ENCODE measurements at regions not wholly inside any gene's neighbourhood (a gene's known extent, or its start where the extent isn't known, plus 50 kb on each side); places are given as distances from the start of the nearest gene placed in this dataset.
A peak's percentile ranks its signal among the peaks of the same experiment; 100 is the strongest.
"Not testable (repeated sequence)": the region's sequence is repeated elsewhere in the genome, so short reads cannot be mapped to it uniquely, and the experiment has no call there.

DNA sequence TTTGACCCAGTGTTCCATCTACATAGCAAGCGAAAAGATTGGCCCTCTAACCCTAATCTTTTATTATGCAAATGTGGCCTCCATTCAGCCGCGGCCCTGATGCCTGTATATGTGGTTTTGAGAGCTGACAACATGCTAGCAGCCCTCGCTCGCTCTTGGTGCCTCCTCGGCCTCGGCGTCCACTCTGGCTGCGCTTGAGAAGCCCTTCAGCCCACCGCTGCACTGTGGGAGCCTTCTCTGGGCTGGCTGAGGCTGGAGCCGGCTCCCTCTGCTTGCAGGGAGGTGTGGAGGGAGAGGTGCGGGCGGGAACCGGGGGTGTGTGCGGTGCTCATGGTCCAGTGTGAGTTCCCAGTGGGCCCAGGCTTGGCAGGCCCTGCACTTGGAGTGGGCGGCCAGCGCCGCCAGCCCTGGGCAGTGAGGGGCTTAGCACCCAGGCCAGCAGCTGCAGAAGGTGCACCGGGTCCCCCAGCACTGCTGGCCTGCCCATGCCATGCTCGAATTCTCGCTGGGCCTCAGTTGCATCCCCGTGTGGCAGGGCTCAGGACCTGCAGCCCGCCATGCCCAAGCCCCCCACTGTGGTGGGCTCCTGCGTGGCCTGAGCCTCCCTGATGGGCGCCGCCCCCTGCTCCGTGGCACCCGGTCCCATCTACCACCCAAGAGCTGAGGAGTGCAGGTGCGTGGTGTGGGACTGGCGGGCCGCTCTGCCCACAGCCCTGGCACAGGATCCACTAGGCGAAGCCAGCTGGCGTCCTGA, 757.5 kb upstream of the CTNND2 start:
- intact Hi-C loops (cut with DNase I): no loop called here

DNA sequence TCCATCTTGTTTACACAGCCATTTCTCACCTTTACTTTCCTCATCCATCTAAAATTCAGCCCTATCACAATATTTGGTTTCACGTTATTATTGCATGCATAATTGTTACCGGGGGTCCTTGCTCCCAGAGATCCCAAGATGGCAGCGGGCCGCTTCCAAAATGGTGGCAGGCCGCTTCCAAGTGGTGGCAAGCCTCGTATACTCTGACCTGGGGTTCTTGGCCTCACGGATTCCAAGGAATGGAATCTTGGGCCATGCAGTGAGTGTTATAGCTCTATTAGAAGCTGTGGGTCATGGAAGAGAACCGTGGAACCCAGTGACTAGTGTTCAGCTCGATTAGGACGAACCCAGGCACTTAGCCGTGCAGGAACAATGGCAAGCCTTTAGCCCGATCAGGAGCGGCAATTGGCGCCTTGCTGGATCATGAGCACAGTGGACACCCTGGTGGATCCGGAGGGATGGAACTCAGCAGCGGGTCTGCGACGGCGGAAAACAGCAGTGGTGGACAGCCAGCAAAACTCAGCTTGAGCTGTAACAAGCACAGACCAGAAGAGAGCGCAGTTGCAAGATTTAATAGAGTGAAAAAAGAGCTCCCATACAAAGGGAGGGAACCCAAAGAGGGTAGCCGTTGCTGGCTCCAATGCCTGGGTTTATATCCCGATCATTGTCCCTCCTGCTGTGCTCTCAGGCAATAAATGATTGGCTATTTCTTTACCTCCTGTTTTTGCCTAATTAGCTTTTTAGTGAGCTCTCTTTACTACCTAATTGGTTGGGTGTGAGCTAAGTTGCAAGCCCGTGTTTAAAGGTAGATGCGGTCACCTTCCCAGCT, 756.2 kb upstream of the CTNND2 start:
- H3K27ac ChIP-seq: not testable (repeated sequence)
- WGBS, 2 donors: 88 to 91% methylated on average over 23 to 24 of the region's 24 CpGs

More for the DNA sequence above, 757.5 kb upstream of the CTNND2 start:
- Histone ChIP-seq H3K36me3 (no peaks in the 10 kb centered on the region), H3K9me3 (peaks cover 0 to 2% (median 0%) of the 10 kb centered on the region in 4 donors), H3K4me1 (no peaks in the 10 kb centered on the region), H3K4me3 (no peak overlapping the region), H3K27ac (no peak overlapping the region), H3K27me3 (no peaks in the 10 kb centered on the region)
- no peak for TF ChIP-seq POLR2A (IDR thresholded peaks at IDR 0.05)
- TF ChIP-seq, protein P1, sequence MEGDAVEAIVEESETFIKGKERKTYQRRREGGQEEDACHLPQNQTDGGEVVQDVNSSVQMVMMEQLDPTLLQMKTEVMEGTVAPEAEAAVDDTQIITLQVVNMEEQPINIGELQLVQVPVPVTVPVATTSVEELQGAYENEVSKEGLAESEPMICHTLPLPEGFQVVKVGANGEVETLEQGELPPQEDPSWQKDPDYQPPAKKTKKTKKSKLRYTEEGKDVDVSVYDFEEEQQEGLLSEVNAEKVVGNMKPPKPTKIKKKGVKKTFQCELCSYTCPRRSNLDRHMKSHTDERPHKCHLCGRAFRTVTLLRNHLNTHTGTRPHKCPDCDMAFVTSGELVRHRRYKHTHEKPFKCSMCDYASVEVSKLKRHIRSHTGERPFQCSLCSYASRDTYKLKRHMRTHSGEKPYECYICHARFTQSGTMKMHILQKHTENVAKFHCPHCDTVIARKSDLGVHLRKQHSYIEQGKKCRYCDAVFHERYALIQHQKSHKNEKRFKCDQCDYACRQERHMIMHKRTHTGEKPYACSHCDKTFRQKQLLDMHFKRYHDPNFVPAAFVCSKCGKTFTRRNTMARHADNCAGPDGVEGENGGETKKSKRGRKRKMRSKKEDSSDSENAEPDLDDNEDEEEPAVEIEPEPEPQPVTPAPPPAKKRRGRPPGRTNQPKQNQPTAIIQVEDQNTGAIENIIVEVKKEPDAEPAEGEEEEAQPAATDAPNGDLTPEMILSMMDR (IDR thresholded peaks at IDR 0.05): no peak
- TF ChIP-seq EP300 (IDR thresholded peaks at IDR 0.05): no peak
- no peak for TF ChIP-seq POLR2AphosphoS5 (IDR thresholded peaks at IDR 0.05)
- WGBS, 2 donors: 93 to 94% methylated on average over 33 of the region's 33 CpGs
- peak; percentile 55 for DNase-seq

DNA sequence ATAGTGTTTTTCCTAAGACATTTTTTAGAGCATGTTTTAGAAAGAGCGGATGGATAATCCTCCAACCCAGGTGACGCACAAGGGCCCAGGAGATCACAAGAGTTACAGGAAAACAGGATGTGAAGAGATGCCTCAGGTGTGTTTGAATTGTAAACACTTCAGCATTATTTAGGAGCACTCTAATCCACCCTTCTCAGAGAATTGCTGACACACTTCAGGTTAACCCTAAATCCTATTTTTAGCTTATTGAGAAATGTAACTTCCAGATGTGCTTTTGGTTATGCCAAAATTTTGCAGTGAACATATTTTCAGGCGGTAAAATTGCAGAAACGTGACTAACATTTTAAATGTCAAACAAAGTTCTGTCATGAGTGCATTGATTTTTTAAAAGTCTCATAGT, 755.4 kb upstream of the CTNND2 start:
- 87 to 90% methylated on average over 4 of the region's 4 CpGs for WGBS, 2 donors

More for the DNA sequence above, 756.2 kb upstream of the CTNND2 start:
- H3K36me3 ChIP-seq; H3K4me1 ChIP-seq; H3K27me3 ChIP-seq; H3K9me3 ChIP-seq; intact Hi-C loops (cut with DNase I); H3K4me3 ChIP-seq: not testable (repeated sequence)
- DNase-seq: peak; percentile 48

DNA sequence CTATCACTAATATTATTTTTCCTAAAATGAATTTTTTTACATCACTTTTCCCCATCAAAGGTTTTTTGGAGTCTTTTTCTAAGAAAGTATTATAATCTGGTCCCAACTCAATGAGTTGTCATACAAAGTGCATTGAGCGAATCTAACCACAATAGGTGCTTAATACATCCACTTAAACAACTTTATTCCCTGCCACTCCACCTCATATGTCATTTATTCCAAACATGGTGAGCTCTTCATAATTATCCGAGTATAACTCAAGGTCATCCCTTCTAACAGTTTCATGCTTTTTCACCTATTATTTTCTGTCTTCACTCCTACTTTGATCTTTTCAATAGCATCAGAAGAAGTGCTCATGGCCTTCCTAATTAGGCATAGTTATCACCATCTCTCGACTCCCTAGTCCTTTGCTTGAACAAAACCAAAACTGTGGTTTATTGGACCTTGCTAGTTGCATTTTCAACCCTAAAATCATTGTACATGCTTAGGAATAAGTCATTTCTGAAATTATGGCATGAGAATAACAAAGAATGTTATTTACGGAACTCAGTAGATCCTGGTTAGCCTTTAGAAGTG, 754.7 kb upstream of the CTNND2 start:
- Histone ChIP-seq H3K4me1 (no peaks in the 10 kb centered on the region), H3K4me3 (no peak overlapping the region), H3K27me3 (no peaks in the 10 kb centered on the region), H3K36me3 (no peaks in the 10 kb centered on the region), H3K27ac (no peak overlapping the region), H3K9me3 (peaks cover 0 to 2% (median 0%) of the 10 kb centered on the region in 4 donors)
- WGBS, 2 donors: 74 to 82% methylated on average over 4 of the region's 4 CpGs
- TF ChIP-seq, protein P1 (IDR thresholded peaks at IDR 0.05): no peak
- no peak for TF ChIP-seq POLR2A (IDR thresholded peaks at IDR 0.05)
- TF ChIP-seq EP300 (IDR thresholded peaks at IDR 0.05): no peak
- TF ChIP-seq POLR2AphosphoS5 (IDR thresholded peaks at IDR 0.05): no peak
- intact Hi-C loops (cut with DNase I): no loop called here
- DNase-seq: no peak

More for the DNA sequence above, 755.4 kb upstream of the CTNND2 start:
- H3K9me3 ChIP-seq: peaks cover 0 to 2% (median 0%) of the 10 kb centered on the region in 4 donors
- H3K27ac ChIP-seq: no peak overlapping the region
- H3K4me1 ChIP-seq: no peaks in the 10 kb centered on the region
- H3K27me3 ChIP-seq: no peaks in the 10 kb centered on the region
- no peak for DNase-seq
- intact Hi-C loops (cut with DNase I): no loop called here
- H3K36me3 ChIP-seq: no peaks in the 10 kb centered on the region
- no peak for TF ChIP-seq POLR2A (IDR thresholded peaks at IDR 0.05)
- TF ChIP-seq, protein P1 (IDR thresholded peaks at IDR 0.05): no peak
- no peak for TF ChIP-seq EP300 (IDR thresholded peaks at IDR 0.05)
- no peak for TF ChIP-seq POLR2AphosphoS5 (IDR thresholded peaks at IDR 0.05)
- no peak overlapping the region for H3K4me3 ChIP-seq

DNA sequence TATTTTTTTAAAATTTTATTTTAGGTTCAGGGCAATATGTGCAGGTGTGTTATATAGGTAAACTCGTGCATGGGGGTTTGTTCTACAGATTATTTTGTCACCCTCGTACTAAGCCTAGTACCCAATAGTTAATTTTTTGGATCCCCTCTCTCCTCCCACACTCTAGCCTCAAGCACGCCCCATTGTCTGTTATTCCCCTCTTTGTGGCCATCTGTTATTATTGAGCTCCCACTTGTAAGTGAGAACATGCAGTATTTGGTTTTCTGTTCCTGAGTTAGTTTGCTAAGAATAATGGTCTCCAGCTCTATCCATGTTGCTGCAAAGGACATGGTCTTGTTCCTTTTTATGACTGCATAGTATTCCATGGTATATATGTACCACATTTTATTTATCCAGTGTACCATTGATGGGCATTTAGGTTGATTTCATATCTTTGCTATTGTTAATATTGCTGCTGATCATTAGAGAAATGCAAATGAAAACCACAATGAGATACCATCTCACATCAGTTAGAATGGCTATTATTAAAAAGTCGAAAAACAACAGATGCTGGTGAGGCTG, 753.7 kb upstream of the CTNND2 start:
- H3K9me3 ChIP-seq; intact Hi-C loops (cut with DNase I); H3K4me1 ChIP-seq; H3K27ac ChIP-seq; DNase-seq; H3K36me3 ChIP-seq; H3K4me3 ChIP-seq; H3K27me3 ChIP-seq: not testable (repeated sequence)
- 75% methylated on average over 4 of the region's 4 CpGs for whole genome bisulfite sequencing, 2 donors

All from sigmoid colon (tissue), 6 donors.